ENCODE measurements at regions not wholly inside any gene's neighbourhood (a gene's known extent, or its start where the extent isn't known, plus 50 kb on each side); places are given as distances from the start of the nearest gene placed in this dataset.
"Not testable (repeated sequence)": the region's sequence is repeated elsewhere in the genome, so short reads cannot be mapped to it uniquely, and the experiment has no call there.

DNA sequence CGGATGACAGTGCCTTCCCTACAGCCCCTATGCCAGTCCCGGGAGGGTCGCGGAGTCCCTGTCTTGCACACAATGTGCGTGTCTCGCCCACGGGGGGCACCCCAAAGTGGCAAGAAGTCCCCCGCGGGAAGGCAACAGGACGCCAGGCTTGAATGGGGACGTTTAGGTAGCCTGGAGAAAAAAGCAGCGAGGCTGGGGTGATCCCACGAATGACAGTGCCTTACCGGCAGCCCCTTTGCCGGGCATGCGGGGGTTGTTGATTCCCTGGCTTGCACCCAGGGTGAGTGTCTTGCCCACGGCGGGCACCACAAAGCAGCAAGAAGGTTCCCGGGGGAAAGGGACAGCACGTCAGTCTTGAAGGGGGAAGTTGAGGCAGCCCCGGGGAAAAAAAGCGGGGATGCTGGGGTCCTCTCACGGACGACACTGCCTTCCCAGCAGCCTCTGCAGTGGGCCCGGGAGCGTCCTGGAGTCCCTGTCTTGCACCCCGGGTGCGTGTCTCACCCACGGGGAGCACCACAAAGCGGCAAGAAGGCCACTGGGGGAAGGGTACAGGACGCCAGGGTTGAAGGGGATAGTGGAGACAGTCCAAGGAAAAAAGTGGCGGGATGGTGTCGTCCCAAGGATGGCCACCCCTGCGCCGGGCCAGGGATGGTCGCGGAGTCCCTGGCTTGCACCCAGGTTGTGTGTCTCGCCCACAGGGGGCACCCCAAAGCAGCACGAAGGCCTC, 156.8 kb upstream of the ALG10B start:
- no peak for DNase-seq

DNA sequence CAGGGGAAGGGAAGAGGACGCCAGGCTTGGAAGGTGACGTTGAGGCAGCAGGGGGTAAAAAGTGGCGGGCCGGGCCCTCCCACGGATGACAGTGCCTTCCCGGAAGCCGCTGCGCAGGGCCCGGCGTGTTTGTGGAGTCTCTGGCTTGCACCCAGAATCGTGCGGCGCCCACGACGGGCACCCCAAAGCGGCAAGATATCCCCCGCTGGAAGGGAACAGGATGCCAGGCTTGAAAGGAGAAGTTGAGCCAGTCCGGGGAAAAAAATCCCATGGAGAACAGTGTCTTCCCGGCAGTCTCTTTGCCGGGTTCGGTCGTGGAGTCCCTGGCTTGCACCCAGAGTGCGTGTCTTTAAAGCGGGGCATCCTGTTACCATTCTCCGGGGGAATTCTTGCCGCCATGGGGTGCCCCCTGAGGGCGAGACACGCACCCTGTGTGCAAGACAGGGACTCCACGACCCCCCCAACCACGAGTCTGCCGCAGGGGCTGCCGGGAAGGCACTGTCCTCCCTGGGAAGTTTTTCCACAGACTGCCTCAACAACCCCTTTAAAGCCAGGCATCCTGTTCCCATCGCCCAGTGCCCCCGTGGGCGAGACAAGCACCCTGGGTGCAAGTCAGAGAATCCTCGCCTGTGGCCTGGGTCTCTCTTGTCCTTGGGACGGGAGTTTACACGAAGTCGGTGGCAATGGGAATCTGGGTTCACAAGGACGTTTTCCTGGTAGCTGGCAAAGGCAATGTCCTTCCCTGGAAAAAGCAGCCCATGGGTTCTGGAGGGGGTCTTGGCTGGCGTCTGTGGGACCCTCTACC, 156.1 kb upstream of the ALG10B start:
- no peak for DNase-seq

DNA sequence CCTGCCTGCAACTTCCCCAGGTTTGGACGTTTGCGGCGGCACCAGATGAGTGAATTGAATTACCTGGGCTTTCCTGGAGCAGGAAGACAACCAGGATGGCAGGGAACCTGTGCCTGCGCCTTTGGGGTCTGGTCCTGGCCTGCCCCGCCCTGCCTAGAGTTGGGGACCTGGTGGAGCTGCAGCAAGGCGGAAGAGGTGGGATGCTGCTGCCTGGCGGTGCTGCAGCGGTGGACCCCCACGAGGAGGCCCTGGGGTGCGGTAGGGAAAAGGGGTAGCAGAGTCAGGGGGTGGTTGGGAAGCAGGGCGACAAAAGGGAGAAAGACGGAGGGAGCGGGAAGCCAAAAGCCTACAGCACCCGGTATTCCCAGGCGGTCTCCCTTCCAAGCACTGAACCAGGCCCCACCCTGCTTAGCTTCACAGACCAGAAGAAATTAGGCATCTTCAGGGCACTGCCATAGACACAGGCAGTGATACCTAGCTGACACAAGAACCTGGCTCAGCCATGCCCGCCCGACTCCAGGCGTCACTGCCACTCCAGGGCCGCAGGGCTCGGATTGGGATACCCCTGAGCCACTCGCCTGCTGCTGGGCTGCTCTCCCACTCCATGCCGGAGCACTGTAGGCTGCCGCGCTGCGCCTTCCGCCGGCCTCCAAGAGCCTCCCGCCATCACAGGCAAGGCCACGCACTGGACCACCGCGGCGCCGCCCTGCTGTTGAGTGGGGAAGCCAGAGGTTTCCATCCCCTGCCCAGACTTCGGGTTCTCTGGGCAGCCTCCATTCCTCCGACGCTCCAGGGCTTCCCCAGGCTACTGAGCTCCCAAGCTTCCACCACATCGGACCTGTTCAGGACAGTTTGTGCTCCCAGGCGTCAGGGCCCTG, 155.2 kb upstream of the ALG10B start:
- DNase-seq, result no peak

DNA sequence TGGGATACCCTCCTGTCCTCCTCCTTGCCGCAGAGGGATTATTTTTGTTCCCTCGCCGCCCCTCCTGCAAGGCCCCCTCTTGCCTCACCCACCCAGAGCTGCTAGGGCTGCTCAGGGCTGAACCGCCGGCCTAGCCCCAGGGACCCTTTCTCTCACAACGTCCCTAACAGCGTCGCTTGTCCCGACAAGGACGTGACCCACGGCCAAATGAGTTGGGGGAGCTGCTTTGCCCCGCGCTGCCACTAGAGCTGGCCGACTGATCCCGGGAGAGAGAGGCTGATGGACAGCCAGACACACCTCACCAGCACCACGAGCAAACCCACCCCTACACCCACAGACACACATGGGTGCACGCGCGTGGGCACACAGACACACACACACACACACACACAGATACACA, 154.6 kb upstream of the ALG10B start:
- DNase-seq, result no peak

DNA sequence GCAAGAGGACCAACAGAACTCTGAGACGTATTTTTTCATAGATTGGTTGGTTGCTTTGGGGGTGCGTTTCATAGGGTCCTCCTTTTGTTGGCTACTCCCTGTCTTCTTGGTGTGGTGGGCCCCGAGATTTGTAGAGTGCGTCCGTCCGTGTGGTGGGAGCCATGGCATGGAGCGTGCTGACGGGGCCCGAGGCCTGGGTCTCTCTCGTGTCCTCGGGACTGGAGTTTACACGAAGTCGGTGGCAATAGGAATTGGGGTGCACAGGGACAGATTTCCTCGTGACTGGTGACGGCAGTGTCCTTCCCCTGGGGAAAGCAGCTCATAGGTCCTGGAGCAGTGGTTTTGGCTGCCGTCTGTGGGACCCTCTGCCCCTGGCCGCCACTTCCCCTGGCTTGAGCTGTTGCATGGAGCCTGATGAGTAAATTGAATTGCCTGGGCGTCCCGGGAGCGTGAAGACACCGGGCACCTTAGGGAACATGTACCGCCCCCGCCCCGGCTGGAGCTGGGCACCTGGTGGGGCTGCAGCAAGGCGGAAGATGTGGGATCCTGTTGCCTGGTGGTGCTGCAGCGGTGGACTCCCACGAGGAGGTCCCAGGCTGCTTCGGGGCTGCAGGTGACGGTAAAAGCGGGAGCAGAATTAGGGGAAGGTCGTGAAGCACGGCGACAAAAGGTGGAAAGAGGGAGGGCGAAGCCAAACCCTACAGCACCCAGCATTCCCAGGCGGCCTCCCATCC, 153.7 kb upstream of the ALG10B start:
- DNase-seq, result no peak

GRCh38 chr12:38163442-38163801, 153.2 kb upstream of the ALG10B start:
- no peak for DNase-seq

DNA sequence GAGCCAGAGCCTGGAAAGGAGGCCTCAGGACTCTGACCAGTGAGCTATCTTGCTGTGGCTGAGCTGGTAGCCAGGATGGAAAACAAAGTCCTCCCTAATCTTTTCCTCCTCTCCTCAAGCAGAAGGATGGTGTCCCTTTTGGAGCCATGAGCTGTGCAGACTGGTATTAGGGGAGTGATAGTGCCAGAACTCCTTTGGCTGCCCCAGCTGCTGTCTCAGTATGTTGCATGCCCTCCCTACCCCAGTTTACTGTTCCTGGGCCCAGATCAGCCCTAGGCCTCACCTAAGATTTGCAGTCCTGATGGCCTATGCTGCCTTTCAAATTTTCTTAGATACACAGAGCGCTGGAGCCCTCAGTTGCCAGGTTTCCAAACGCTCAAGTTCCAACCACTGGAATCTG, 150.3 kb upstream of the ALG10B start:
- no peak for DNase-seq

GRCh38 chr12:38175538-38175937, 141.0 kb upstream of the ALG10B start:
- no peak for DNase-seq

GRCh38 chr12:38183617-38184016, 133.0 kb upstream of the ALG10B start:
- not testable (repeated sequence) for DNase-seq

DNA sequence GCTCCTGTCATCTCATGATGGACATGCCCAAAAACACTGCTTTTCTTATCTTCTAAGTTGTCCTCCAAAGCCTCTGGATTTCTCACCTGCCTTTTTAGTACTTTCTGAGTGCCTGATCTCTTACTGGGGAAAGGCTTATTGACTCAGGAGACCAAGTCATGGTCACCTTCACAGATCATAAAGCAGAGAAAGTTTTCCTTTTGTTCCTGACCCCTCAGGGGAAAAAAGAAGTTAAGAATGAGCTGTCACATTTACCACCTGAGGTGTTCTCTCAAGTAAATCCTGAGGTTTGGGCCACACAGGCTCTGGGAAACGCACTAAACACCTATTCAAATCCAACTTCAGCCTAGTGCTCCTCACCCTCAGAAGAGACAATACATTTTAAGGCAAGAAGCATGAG, 119.3 kb upstream of the ALG10B start:
- not testable (repeated sequence) for DNase-seq

GRCh38 chr12:38201461-38202276, 114.9 kb upstream of the ALG10B start:
- DNase-seq, result no peak

DNA sequence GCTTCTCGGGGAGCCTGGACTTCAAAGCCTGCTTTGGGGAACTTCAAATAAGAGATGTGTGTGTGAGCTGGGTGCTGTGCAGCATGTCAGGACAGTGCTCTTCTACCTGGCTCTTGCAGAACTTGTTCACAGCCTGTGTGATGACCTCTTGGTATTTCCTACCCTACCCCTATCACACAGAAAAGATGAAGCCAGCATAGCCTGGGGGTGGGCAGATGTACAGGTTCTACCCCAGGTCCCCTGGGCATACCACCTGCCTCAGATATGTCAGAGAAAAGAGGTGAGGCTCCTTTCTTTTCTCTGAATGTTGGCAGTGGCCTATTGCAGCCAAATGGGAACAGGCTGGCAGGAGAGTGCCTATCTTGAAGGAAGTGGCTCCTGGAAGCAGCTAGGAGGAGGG, 111.7 kb upstream of the ALG10B start:
- no peak for DNase-seq

- DNase-seq, result no peak
Measured at GRCh38 chr12:38222011-38222410, 94.6 kb upstream of the ALG10B start.

GRCh38 chr12:38238328-38238727, 78.2 kb upstream of the ALG10B start:
- DNase-seq, result not testable (repeated sequence)

GRCh38 chr12:38253778-38254177, 62.8 kb upstream of the ALG10B start:
- no peak for DNase-seq

- DNase-seq, result no peak
Measured at GRCh38 chr12:38258411-38258810, 58.2 kb upstream of the ALG10B start.

Measured in stimulated activated CD4-positive, alpha-beta T cell treated with anti-CD3 and anti-CD28 coated beads, Interleukin-4, amount 100 ng/mL, for 24 hours (primary cell).